ELR (cell line): ENCODE measurements at regions not wholly inside any gene's neighbourhood (a gene's known extent, or its start where the extent isn't known, plus 50 kb on each side); places are given as distances from the start of the nearest gene placed in this dataset.

Experiments
- DNase-seq: peaks from one replicate; pipeline ENCODE4 v3.0.0-alpha.2; 2015; ENCODE audit warnings: low read depth

- no peak for DNase-seq
Observed at GRCh38 chr6:92635553-92636153, 783.7 kb downstream of the EPHA7 start.

GRCh38 chr6:92634561-92634960 lies 784.8 kb downstream of the EPHA7 start:
- DNase-seq, result no peak

- DNase-seq, result no peak
Observed at GRCh38 chr6:92623431-92623830, 795.9 kb downstream of the EPHA7 start.

GRCh38 chr6:92617721-92618120 lies 801.6 kb downstream of the EPHA7 start:
- DNase-seq, result no peak

DNA sequence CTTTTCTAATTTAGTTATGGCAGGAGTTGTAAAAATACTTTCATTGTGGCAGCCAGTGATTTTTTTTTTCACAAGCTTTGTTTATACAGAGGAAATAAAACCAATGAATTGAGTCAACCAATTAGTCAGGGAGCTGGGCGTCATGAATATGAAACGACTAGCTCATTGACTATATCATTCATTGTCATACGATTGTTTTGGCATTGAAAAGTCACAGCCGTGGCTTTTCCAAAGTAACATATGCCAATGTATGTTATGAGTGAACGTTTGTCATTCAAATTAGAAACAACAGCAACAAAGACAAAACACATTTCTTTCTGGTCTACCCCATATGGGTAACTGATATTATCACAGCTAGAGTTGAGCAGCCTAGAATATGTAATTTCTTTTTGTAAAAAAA lies 810.6 kb downstream of the EPHA7 start:
- DNase-seq, result no peak

DNA sequence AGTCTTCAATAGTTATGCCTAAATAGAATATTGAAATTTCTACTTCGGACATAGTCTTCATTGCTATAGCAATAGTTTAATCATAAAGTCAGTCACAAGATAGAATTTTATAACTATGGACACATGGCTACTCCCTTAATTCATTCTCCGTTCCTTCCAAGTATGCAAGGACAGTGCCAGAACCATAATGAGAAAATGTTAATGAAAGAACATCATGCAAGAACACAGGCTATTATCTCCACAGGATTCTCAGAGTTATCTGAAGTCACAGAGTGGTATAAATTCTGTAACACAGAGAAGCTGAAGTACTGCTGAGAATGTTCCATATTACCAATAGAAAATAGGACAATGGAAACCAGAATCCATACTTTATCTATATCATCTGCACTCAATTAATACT lies 826.2 kb downstream of the EPHA7 start:
- no peak for DNase-seq

DNA sequence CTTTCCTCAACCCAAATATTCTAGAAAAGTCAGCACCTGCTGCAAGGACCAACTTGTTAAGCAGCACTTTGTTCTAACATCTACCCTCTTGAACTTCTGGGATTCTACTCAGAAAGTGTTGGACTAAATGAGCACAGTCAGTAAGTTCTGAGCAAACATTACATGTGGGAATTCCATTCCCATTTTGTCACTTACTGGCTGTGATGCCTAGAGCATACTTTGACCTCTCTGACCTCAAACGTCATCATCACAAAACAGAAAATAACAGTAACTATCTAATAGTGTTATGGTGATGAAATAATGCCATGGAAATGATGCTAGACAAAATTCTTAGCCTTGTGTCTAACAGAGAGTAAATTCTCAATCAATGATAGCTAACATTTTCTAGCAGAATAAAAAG lies 829.4 kb downstream of the EPHA7 start:
- DNase-seq, result no peak

DNA sequence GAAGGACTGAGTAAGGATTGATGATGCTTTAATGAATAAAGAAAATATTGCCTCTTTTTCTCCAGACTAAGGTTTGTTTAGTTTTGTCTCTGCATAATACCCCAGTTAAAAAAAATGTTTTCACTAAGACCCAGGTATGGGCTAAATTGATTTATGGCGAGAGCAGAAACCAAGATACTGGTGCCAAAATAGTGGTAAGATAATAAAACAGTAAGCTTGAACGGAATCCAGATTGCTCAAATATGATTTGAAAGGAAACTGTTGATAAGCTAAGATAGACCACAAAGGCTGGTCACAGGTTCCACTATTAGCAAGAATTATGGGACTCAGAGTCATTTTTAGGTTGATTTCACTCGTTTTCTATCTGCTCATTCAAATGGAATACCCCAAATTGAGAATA lies 831.2 kb downstream of the EPHA7 start:
- DNase-seq, result no peak

DNA sequence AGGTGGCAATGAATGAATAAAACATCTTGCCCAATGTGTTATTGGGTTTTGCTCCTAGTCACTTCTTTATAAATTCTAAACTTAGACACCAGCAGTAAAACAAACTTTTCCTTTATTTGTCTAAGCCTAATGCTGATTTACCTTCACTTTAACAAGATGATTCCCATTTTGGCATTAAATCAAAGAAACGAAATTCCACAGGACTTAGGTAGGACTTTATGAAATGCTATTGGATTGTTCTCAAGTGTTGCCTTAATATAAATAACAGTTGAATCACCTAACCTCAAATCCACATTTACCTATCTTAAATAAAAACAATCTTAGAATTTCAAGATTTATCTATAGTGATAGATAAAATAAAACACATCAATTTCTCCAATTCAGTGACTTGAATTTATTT lies 831.8 kb downstream of the EPHA7 start:
- DNase-seq, result no peak

DNA sequence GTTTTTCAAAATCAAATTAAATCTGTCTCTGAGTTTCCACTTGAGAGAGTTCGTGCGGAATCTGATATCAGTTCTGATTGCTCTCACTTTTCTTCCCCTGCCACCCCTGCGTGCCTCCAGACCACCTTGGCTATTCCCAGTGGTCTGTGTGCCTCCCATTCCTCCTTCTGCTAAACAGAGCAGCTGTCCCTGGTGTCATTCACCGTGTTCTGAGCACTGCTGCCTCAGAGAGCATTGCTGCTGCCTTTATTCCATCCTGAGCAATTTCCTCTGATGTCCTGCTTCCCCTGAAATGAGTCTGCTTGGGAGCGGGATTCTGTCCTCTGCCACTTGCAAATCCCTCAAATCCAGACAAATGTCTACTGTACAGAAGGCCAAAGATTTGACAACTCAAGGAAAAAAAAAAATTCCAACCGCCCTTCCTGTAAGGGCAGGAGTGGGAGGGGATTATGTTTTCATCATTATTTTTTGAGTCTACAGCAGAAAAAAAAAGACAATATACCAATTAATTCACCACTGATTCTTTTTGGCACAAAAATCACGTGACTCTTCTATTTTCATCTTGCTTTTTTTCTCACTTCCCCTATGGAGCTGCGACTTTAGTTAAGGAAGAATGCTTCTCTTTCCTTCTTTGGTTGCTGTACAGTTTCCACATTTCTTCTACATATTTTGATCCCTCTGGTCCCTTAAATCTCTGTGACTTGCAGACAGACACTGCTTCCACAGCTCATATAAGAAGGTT lies 833.0 kb downstream of the EPHA7 start:
- no peak for DNase-seq

- no peak for DNase-seq
Observed at GRCh38 chr6:92582211-92582610, 837.1 kb downstream of the EPHA7 start.

GRCh38 chr6:92577077-92577719 lies 842.2 kb downstream of the EPHA7 start:
- no peak for DNase-seq

- no peak for DNase-seq
Observed at GRCh38 chr6:92568541-92568940, 850.8 kb downstream of the EPHA7 start.

- DNase-seq, result no peak
Observed at GRCh38 chr6:92566632-92567031, 852.7 kb downstream of the EPHA7 start.

DNA sequence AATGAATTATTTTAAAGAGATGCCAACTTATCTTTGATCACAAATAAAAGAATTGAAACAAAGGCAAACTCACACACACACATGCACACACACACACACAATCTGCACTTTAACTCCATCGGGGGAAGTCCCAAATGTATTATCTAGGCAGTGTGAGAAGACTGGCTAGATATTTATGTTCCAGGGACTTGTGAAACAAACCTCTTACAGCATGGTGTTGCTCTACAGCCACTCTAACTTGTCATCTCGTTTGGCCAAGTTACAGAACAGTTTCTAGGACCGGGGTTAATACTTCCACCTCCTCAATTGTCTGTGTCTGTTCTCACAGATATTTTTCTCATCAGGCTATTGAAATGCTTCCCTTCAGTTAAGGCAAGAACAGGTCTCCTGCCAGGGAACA lies 855.0 kb downstream of the EPHA7 start:
- DNase-seq, result no peak

DNA sequence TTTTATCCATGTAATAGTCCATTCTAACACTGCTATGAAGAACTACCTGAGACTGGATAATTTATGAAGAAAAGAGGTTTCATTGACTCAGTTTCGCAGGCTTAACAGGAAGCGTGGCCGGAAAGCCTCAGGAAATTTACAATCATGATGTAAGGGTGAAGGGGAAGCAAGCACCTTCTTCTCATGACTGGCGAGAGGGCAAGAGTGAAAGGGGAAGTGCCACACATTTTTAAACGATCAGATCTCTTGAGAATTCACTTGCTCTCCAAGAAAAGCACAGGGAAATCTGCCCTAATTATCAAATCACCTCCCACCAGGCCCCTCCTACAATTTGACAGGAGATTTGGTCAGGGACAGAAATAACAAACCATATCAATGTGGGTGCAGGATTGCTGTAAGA lies 859.7 kb downstream of the EPHA7 start:
- no peak for DNase-seq

DNA sequence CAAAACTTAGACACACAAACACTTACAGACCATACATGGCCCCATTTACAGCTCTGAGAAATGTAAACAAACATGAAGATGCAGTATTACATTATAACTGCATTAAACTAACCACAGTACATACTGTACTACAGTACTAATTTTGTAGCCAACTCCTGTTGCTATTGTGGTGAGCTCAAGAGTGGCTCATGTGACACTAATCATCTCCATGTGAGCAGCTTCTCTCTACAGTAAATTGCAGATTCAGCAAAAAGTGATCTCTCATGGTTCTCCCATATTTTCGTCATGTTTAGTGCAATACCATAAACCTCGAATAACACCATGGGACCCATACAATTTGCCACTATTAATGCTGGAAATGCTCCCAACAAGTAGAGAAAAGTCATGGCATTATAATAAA lies 860.4 kb downstream of the EPHA7 start:
- no peak for DNase-seq

DNA sequence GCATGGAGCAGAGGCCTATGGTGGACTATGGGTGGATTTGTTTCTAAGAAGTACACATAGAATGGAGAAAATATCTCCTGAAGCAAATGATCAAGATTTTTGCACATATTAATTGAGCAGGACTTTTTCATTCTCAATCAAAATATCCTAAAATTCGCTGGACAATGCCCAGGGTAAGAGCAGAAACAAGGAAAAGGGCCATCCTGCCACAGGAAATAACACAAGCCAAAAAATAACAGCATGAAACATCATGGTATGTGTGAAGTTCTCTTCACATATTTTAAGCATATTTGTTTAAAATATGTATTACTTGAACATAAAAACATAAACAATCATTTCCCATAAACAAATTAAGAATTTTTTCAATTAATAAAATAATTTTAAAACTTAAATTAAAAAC lies 868.9 kb downstream of the EPHA7 start:
- no peak for DNase-seq

GRCh38 chr6:92545861-92546260 lies 873.5 kb downstream of the EPHA7 start:
- DNase-seq, result no peak

DNA sequence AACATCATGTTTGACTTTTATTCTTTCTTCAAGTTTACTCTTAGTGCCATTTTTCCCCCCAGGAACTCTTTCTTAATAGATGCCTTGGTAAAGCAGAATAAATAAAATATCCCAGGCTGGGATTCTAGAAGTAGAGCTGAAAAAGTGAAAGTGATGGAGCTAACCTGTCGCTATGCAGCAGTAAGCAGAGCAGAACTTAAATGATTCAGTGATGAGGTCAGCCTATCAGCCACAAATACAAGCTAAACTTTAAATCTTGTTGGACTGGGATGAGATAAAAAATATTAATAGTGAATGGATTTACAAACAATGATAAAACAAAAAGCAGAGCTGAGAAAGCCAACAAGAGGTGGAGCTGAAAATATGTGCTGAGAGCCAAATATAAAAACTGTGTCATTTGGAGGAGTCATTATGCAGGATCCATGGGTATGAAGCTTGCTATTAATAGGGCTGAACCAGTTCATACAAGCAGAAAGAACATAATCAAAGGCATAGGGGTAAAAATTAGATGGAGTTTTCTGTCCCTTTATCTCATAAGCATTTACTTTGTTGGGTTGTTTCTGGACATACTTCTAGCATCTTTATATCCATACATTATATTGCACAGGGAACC lies 877.8 kb downstream of the EPHA7 start:
- no peak for DNase-seq

DNA sequence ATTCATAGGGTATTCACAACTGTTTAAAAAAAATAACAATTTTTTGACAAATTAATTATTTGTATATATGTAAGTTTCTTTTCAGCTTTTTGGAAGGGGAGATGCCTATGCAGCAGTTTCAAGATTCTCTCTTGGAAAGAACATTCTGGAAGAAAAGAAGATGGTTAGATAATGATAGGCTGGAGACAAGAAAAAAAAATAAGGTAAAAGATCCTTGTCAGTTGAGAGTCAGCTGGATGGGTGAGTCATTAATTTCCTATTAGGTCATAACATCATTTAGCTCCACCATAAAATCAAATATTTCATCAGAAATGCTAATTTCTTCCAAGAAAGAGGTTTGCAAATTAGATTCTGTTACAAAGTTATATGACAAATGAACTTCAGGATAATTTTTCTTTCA lies 880.4 kb downstream of the EPHA7 start:
- no peak for DNase-seq

- DNase-seq, result no peak
Observed at GRCh38 chr6:92538275-92538674, 881.1 kb downstream of the EPHA7 start.

DNA sequence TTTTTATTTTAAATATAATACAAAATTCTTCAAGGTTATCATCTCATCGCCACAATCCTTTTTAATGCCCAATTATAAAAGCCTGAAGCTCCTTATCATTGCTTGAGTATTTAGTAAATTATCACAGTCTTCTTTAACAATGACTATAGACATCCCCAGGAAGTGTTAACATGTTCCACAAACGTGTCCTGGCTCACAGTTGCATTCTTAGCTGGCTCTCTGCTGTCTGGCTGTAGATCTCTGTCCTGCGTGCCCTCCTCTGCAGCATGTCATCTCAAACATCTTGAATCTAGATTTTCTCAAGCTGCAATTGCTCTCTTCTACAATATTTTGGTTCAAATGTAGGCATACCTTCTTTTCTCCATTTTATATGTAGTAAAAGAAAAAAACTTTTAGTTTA lies 885.2 kb downstream of the EPHA7 start:
- DNase-seq, result no peak
